ENCODE measurements at regions not wholly inside any gene's neighbourhood (a gene's known extent, or its start where the extent isn't known, plus 50 kb on each side); places are given as distances from the start of the nearest gene placed in this dataset.

GRCh38 chr14:23861666-23862065, 91.9 kb upstream of the DHRS4 start:
- DNase-seq (ENCODE audit: extremely low read depth, low read depth): no peak
- TF ChIP-seq CTCF (IDR thresholded peaks at IDR 0.05; ENCODE audit: low read depth, low read length): no peak

- no peak for DNase-seq (ENCODE audit: extremely low read depth, low read depth)
- no peak for TF ChIP-seq CTCF (IDR thresholded peaks at IDR 0.05; ENCODE audit: low read depth, low read length)
Observed at GRCh38 chr14:23862513-23862912, 91.1 kb upstream of the DHRS4 start.

GRCh38 chr14:23863836-23864235, 89.7 kb upstream of the DHRS4 start:
- TF ChIP-seq CTCF (IDR thresholded peaks at IDR 0.05; ENCODE audit: low read depth, low read length): no peak
- DNase-seq (ENCODE audit: extremely low read depth, low read depth): no peak

- TF ChIP-seq CTCF (IDR thresholded peaks at IDR 0.05; ENCODE audit: low read depth, low read length): no peak
- DNase-seq (ENCODE audit: extremely low read depth, low read depth): no peak
Observed at GRCh38 chr14:23864259-23864658, 89.3 kb upstream of the DHRS4 start.

- no peak for DNase-seq (ENCODE audit: extremely low read depth, low read depth)
- no peak for TF ChIP-seq CTCF (IDR thresholded peaks at IDR 0.05; ENCODE audit: low read depth, low read length)
Observed at GRCh38 chr14:23864861-23865260, 88.7 kb upstream of the DHRS4 start.

- no peak for DNase-seq (ENCODE audit: extremely low read depth, low read depth)
- TF ChIP-seq CTCF (IDR thresholded peaks at IDR 0.05; ENCODE audit: low read depth, low read length): no peak
Observed at GRCh38 chr14:23865502-23865901, 88.1 kb upstream of the DHRS4 start.

- no peak for TF ChIP-seq CTCF (IDR thresholded peaks at IDR 0.05; ENCODE audit: low read depth, low read length)
- DNase-seq (ENCODE audit: extremely low read depth, low read depth): no peak
Observed at GRCh38 chr14:23866269-23866668, 87.3 kb upstream of the DHRS4 start.
